Stimulated activated memory B cell treated with anti-CD40 and anti-IgM and Interleukin-4, amounts not matched to agents 10 μg/mL and 1 μg/mL and 100 μg/mL, for 72 hours (primary cell): ENCODE measurements at regions not wholly inside any gene's neighbourhood (a gene's known extent, or its start where the extent isn't known, plus 50 kb on each side); places are given as distances from the start of the nearest gene placed in this dataset.

Experiments
- ATAC-seq: fragments of 150-1000 bp; cut with Tn5 transposase; 2 replicates; pipeline ENCODE4 v1.10.0; 2021
- H3K27ac Mint-ChIP-seq: one replicate; pipeline ENCODE4 v1.8.0; 2022; ENCODE audit warnings: mild to moderate bottlenecking, mixed read lengths
- H3K27me3 Mint-ChIP-seq: one replicate; pipeline ENCODE4 v1.8.0; 2022; ENCODE audit warnings: mixed read lengths
- H3K36me3 Mint-ChIP-seq: one replicate; pipeline ENCODE4 v1.8.0; 2022; ENCODE audit warnings: mixed read lengths
- H3K4me1 Mint-ChIP-seq: one replicate; pipeline ENCODE4 v1.8.0; 2022; ENCODE audit warnings: mixed read lengths
- H3K4me3 Mint-ChIP-seq: one replicate; pipeline ENCODE4 v1.8.0; 2022; ENCODE audit warnings: mild to moderate bottlenecking, moderate library complexity, mixed read lengths
- H3K9me3 Mint-ChIP-seq: one replicate; pipeline ENCODE4 v1.8.0; 2022; ENCODE audit warnings: mixed read lengths

DNA sequence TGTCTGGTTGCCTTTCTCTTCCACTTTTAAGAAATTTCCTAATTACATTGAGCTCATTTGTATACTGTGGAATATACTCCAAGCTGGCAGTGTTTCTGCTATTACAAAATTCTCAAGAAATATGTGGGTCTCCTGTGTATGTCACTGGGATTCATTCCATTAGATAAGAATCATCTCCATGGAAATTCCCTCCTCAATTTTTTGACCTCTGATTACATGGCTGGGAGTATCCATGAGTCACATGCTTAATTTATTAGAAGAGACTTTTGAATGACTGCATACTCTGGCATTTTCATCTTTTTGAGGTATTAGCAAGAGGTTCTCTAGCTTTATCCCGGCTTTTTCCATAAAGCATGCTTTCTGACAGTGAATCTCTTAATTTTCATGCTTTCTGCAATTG is 665.5 kb upstream of the CNTNAP5 start:
- no peak for ATAC-seq
- Mint-ChIP-seq H3K27ac (no peak overlapping the region), H3K36me3 (no peaks in the 10 kb centered on the region)

DNA sequence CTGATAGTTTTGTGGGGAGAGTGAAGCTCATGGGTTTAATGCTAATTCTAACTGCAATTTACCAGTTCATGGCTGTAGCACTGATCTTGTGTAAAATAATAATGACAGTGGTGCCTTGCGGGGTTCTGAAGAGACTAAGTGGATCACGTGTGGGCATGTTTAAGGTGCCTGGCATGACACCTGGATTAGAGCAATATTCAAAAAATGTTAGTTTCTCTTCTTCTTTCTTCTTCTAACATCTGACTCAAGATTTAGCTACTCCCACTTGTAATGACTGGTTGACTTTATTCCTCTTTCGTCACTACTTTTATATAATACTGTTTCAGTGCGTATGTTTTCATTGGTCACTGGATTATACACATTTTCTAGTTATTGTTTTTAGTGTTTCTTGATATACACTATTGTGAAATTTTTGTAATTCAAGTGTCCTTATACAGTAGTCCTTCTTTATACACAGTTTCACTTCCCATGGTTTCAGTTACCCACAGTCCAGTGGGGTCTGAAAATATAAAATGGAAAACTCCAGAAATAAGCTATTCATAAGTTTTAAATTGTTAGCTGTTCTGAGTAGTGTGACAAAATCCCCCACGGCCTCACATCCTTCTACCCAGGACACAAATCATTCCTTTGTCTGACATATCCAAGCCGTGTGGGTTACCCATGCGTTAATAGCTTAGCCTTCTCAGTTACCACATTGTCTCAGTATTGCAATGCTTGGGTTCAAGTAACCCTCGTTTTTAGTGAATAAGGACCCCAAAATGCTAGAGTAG is 662.2 kb upstream of the CNTNAP5 start:
- ATAC-seq: no peak
- H3K27me3 Mint-ChIP-seq: no peaks in the 10 kb centered on the region

More for the DNA sequence above, 665.5 kb upstream of the CNTNAP5 start:
- Mint-ChIP-seq H3K9me3 (no peaks in the 10 kb centered on the region), H3K4me3 (no peak overlapping the region), H3K27me3 (no peaks in the 10 kb centered on the region), H3K4me1 (no peaks in the 10 kb centered on the region)

DNA sequence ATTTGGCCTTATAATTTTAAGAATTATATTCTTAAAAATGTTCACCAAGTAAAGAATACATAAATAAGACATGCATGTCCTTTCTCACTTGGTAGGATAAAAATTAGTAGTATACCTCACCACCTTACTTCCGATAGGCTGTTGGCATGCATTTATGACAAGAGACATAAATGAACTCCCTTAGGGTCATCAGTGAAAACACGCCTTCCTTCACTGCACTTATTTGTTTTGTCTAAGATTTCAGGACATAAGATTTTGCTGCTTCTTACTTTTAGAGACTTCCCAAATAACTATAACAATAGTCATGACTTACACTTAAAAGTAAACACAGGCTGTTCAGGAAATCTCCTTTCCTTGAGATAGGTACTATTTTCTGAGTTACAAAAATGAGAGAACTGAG is 661.3 kb upstream of the CNTNAP5 start:
- Mint-ChIP-seq H3K27ac (no peak overlapping the region), H3K4me1 (no peaks in the 10 kb centered on the region), H3K4me3 (no peak overlapping the region), H3K9me3 (no peaks in the 10 kb centered on the region), H3K36me3 (no peaks in the 10 kb centered on the region), H3K27me3 (no peaks in the 10 kb centered on the region)
- ATAC-seq: no peak

More for the DNA sequence above, 662.2 kb upstream of the CNTNAP5 start:
- Mint-ChIP-seq H3K4me3 (no peak overlapping the region), H3K36me3 (no peaks in the 10 kb centered on the region), H3K27ac (no peak overlapping the region), H3K4me1 (no peaks in the 10 kb centered on the region), H3K9me3 (no peaks in the 10 kb centered on the region)

DNA sequence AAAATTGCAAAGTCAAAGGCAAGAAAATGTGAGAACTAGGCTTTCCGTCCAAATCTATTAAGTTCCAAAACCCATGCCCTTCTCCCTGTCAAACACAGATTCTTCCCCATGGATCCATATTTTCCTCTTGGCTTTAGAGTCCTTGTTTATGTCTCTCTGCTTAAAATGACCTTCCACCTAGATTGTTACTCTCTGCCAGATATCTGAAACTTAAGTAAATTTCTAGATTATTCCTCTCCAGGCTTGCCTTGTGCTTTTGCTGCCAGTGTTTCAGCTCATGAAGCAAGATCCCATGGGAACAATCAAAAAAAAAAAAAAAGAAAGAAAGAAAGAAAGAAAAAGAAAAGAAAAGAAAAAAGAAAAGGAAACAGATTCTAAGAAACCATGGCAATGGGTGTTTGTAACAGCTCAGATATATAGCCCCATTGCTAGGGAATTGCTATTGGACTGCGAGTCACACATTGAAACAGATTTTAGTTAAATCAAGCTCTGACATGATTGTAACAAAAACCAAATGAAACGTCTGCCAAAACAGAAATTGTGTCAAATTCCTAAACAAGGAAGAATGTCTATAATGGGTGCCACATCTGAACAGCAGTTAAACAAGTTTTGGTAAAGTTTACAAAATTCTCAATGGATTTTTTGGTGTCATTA is 660.7 kb upstream of the CNTNAP5 start:
- Mint-ChIP-seq H3K36me3 (no peaks in the 10 kb centered on the region), H3K9me3 (no peaks in the 10 kb centered on the region), H3K4me1 (no peaks in the 10 kb centered on the region), H3K27me3 (no peaks in the 10 kb centered on the region), H3K4me3 (no peak overlapping the region), H3K27ac (no peak overlapping the region)
- ATAC-seq: no peak

DNA sequence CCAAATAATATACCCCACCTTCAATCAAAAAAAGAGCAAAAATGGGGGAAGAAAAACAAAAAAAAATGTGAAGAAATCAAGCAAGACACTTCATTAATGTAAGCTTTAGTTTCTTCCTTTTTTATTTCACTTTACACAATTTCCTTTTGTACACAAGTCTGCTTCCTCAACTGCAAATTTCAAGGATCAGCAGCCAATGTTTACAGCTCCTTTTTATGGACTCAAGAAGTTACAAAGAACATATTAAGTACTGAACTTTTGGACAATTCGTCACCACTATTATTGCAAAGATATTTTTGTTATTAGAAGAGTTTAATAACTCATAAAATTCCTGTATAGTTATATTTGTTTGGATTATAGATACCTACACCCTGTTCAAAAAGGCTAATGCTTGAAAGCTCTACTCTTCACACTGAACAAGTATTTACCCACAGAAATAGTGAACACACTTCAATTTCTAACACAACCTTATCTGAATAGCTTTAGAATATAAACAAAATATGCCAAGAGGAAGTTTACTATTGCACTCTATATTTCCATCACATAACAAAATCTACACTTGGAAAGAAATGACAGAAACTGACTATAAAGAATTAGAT is 658.7 kb upstream of the CNTNAP5 start:
- Mint-ChIP-seq H3K4me1 (no peaks in the 10 kb centered on the region), H3K4me3 (no peak overlapping the region), H3K9me3 (peaks cover 3% of the 10 kb centered on the region), H3K27me3 (no peaks in the 10 kb centered on the region), H3K27ac (no peak overlapping the region), H3K36me3 (no peaks in the 10 kb centered on the region)
- no peak for ATAC-seq

DNA sequence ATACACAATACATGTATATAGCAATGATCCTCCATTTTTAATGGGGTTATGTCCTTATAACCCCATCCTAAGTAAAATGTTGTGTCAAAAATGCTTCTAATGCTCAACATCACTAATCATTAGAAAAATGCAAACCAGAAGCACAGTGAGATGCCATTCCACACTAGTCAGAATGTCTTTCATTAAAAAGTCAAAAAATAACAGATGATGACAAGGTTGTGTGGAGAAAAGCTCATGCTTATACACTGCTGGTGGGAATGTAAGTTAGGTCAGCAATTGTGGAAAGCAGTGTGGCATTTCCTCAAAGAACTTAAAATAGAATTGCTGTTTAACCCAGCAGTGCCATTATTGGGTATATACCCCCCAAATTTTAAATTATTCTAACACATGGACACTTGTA is 654.9 kb upstream of the CNTNAP5 start:
- peaks cover 6% of the 10 kb centered on the region for H3K9me3 Mint-ChIP-seq
- no peaks in the 10 kb centered on the region for H3K4me1 Mint-ChIP-seq
- no peak for ATAC-seq
- no peaks in the 10 kb centered on the region for H3K36me3 Mint-ChIP-seq
- H3K27ac Mint-ChIP-seq: no peak overlapping the region
- H3K4me3 Mint-ChIP-seq: no peak overlapping the region
- no peaks in the 10 kb centered on the region for H3K27me3 Mint-ChIP-seq

DNA sequence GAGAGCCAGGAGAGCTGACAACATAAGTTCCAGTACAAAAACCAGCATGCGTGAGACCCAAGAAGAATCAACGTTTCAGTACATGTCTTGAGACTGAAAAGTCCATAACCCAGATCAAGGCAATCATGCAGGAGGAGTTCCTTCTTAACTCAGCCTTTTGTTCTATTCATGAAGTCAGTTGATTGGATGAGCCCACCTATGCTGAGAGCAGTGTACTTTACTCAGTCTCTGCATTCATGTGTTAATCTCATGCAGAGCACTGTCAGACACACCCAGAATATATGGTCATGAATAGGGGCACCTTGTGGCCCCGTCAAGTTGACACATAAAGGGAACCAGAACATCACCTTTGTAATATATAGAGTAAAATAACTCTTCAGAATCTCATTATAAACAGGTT is 653.6 kb upstream of the CNTNAP5 start:
- Mint-ChIP-seq H3K27me3 (no peaks in the 10 kb centered on the region), H3K9me3 (peaks cover 6% of the 10 kb centered on the region), H3K27ac (no peak overlapping the region)

DNA sequence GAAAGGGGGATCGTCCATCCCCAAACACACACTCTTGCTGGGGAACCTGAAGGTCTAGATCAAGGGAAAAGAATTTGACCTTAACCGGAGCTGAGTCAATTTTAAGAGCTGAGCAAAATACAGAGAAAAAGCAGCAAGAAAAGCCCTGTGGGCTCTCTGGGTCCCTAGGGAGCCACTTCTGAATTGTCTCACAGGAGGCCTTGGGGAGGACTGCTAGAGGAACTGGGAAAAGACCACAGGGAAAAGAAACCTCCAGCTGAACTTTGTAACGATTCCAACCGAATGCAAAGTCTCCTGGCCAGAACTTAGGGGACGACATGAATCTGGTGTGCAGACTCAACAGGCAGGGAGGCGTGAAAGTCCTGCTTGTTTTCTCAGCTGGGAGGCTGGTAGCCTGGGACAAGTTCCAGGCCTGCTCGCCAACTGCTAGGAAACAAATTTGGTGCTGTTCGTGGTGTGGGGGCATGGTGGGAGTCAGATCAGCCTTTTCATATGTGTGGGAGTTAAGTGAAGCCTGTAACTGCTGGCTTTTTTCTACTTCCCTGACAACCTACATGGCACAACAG is 644.6 kb upstream of the CNTNAP5 start:
- ATAC-seq: no peak
- Mint-ChIP-seq H3K27me3 (no peaks in the 10 kb centered on the region), H3K4me1 (no peaks in the 10 kb centered on the region), H3K4me3 (no peak overlapping the region), H3K27ac (no peak overlapping the region), H3K9me3 (peaks cover 13% of the 10 kb centered on the region), H3K36me3 (no peaks in the 10 kb centered on the region)

More for the DNA sequence above, 653.6 kb upstream of the CNTNAP5 start:
- no peak overlapping the region for H3K4me3 Mint-ChIP-seq
- H3K4me1 Mint-ChIP-seq: no peaks in the 10 kb centered on the region
- no peaks in the 10 kb centered on the region for H3K36me3 Mint-ChIP-seq
- no peak for ATAC-seq

DNA sequence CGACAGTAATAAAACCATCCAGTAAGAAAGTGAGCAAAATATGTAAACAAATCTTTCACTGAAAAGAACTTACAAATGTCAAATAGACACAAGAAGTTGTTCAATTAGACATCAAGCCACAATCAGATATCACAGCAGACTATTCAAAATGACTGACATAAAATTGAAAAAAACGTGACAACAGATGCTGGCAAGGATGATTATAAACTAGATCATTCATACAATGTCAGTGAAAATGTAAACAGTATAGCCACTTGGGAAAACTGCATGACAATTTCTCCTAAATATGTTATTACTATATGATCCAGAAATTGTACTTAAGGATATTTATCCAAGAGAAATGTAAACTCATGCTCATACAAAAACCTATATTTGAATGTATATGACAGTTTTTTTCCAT is 609.4 kb upstream of the CNTNAP5 start:
- no peaks in the 10 kb centered on the region for H3K4me1 Mint-ChIP-seq
- H3K9me3 Mint-ChIP-seq: peaks cover 12% of the 10 kb centered on the region
- H3K27me3 Mint-ChIP-seq: no peaks in the 10 kb centered on the region
- no peak overlapping the region for H3K27ac Mint-ChIP-seq
- H3K36me3 Mint-ChIP-seq: no peaks in the 10 kb centered on the region
- no peak overlapping the region for H3K4me3 Mint-ChIP-seq
- no peak for ATAC-seq

DNA sequence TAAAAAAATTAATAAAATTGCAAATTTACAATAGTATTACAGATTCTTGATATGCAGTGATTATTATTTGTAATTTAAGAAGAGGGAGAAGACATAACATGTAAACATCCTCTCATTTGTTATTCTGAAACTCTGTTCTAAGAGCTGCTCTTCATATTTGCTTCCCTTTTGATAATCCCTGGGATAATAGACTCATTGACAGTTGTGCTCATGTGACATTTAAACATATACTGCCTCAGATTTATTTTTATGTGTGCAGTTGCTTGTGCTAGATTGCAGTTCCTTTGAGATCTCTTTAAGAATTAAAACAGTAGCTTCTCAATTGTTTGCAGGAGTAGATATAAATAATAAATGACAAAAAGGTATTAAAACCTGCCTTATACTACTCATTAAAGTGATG is 605.1 kb upstream of the CNTNAP5 start:
- Mint-ChIP-seq H3K27ac (no peak overlapping the region), H3K9me3 (peaks cover 4% of the 10 kb centered on the region), H3K36me3 (no peaks in the 10 kb centered on the region), H3K4me3 (no peak overlapping the region), H3K27me3 (no peaks in the 10 kb centered on the region), H3K4me1 (no peaks in the 10 kb centered on the region)
- ATAC-seq: no peak

DNA sequence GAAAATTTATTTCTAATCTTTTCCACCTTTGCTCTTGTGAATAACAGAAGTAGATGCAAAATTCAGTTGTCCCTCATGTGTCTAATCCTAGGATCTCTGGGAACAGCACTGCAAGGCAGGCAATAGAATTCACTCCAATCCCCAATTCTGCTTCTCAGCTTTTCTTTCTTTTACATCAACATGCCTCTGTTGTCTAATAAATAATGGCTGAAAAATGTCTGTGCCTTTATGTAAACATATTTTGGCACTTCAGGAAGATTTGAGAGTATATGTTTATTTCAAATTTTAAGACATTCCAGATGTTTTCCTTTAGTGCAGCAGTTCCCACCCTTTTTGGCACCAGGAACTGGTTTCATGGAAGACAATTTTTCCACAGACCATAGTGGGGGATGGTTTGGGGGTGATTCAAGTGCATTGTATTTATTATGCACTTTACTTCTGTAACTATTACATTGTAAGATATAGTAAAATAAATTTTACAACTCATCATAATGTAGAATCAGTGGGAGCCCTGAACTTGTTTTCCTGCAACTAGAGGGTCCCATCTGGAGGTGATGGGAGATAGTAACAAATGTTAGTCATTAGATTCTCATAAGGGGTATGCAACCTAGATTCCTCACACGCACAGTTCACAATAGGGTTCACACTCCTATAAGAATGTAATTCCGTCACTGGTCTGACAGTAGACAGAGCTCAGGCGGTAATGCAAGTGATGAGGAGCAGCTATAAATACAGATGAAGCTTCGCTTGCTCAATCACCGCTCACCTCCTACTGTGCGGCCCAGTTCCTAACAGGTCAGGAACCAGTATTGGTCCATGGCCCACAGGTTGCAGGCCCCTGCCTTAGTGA is 590.3 kb upstream of the CNTNAP5 start:
- Mint-ChIP-seq H3K9me3 (peaks cover 5% of the 10 kb centered on the region), H3K27me3 (no peaks in the 10 kb centered on the region), H3K4me1 (no peaks in the 10 kb centered on the region), H3K27ac (no peak overlapping the region), H3K4me3 (no peak overlapping the region), H3K36me3 (no peaks in the 10 kb centered on the region)
- no peak for ATAC-seq

DNA sequence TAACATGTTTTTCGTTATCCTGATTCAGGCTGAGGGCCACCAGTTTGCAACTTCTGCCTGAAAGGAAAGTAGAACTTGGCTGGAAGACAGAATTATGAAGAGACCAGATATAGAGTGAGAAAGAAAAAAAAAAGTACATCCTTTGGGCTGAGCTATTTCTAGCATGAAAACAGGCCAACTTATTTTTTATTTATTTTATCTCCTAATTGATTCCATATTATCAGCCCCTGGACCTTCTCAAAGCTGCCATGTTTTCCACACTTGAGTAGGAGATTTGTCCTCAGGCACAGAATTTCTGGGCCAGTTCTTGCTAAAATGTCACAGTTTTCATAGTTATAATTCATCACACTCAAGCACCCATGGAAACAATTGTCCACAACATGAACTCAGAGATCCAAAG is 586.8 kb upstream of the CNTNAP5 start:
- H3K27me3 Mint-ChIP-seq: no peaks in the 10 kb centered on the region
- no peaks in the 10 kb centered on the region for H3K4me1 Mint-ChIP-seq
- ATAC-seq: no peak
- no peaks in the 10 kb centered on the region for H3K36me3 Mint-ChIP-seq
- no peak overlapping the region for H3K27ac Mint-ChIP-seq
- peaks cover 8% of the 10 kb centered on the region for H3K9me3 Mint-ChIP-seq
- H3K4me3 Mint-ChIP-seq: no peak overlapping the region

DNA sequence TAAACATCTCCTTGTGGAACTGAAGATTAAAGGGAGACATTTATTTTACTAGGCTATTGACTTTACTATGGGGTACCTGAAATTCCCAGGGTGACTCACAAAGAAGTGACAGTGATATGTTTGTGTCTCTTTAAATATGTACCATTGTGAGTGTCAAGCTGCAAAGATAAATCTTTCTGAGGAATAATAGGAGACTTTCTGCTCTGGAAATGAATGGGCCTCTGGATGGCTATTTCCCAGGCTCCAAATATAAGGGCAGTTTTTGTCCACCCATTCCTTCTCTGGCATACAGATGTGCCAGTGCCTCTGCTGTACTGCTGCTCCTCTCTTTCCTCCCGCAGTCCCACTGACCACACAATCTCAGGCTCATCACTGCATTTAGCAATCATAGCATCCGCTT is 586.4 kb upstream of the CNTNAP5 start:
- Mint-ChIP-seq H3K4me1 (no peaks in the 10 kb centered on the region), H3K36me3 (no peaks in the 10 kb centered on the region), H3K9me3 (peaks cover 6% of the 10 kb centered on the region), H3K4me3 (no peak overlapping the region), H3K27ac (no peak overlapping the region), H3K27me3 (no peaks in the 10 kb centered on the region)
- ATAC-seq: no peak

DNA sequence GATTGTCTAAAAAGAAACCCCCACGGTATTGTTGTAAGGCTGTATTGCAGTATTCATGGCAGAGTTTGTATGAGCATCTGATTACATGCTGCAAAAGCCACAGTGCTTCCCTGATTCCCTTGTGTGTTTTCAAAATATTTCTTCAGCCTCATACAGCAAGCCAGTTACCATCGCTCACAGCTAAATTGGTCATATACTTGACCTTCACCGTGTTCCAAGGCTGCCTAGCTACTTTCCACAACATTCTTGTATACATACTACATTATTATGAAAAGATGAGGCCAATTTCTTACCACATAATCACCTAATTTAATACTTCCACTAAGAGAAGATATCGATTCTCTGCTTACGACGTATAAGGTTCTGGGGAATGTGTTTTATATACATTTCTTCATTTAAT is 576.3 kb upstream of the CNTNAP5 start:
- Mint-ChIP-seq H3K4me1 (no peaks in the 10 kb centered on the region), H3K4me3 (no peak overlapping the region), H3K9me3 (peaks cover 13% of the 10 kb centered on the region), H3K27me3 (no peaks in the 10 kb centered on the region), H3K27ac (no peak overlapping the region), H3K36me3 (no peaks in the 10 kb centered on the region)
- no peak for ATAC-seq

DNA sequence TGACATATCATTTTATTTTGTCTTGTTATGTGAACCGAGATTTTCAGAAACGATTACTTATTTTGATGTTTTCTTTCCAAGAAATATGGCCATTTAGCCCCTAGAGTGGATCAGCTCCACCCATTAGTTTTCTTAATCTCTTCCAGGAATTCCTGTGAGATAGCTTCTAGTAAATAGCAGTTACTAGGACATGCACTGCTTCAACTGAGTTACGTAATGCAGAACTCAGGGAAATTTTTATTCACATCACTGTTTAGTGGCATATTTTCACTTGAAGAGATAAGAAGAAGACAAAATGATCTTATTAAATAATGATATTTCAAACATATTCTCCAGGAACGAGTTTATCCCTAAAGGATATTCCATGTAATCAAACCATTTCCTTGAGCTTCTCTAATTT is 573.5 kb upstream of the CNTNAP5 start:
- Mint-ChIP-seq H3K4me3 (no peak overlapping the region), H3K27me3 (no peaks in the 10 kb centered on the region), H3K4me1 (no peaks in the 10 kb centered on the region), H3K36me3 (no peaks in the 10 kb centered on the region), H3K9me3 (peaks cover 11% of the 10 kb centered on the region), H3K27ac (no peak overlapping the region)
- no peak for ATAC-seq
